GM12865 (cell line): ENCODE measurements at regions not wholly inside any gene's neighbourhood (a gene's known extent, or its start where the extent isn't known, plus 50 kb on each side); places are given as distances from the start of the nearest gene placed in this dataset.

Experiments used
- DNase-seq: peaks from one replicate; pipeline ENCODE4 v3.0.0; 2010; ENCODE audit warnings: low read depth
- H3K4me3 ChIP-seq: 2 replicates; pipeline ENCODE4 v1.5.1; 2011; ENCODE audit warnings: mild to moderate bottlenecking, low read depth, low read length, control low read depth
- TF ChIP-seq, protein P1 (sequence below): IDR thresholded peaks from 2 replicates; pipeline ENCODE4 v1.5.1; 2011; ENCODE audit warnings: low read length, control low read depth, low read depth, inconsistent platforms; ENCODE audit not compliant: insufficient read depth; ENCODE audit errors: missing control alignments

DNA sequence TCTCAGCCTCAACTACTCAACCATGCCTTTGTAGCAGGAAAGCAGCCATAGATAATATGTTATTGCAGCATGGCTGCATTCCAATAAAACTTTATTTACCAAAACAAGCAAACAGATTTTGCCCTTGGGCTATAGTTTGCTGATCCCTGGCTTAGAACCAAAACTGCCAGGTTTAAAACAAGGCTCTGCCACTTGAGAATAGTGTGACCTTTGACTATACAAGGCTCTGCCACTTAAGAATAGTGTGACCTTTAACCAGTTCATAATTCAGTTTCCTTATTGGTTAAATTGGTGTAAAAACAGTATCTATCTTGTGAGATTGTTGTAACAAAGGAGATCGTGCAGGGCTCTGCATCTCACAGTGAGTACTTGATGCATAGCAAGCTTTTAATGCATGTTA lies 217.3 kb upstream of the MTNR1B start:
- TF ChIP-seq, protein P1, sequence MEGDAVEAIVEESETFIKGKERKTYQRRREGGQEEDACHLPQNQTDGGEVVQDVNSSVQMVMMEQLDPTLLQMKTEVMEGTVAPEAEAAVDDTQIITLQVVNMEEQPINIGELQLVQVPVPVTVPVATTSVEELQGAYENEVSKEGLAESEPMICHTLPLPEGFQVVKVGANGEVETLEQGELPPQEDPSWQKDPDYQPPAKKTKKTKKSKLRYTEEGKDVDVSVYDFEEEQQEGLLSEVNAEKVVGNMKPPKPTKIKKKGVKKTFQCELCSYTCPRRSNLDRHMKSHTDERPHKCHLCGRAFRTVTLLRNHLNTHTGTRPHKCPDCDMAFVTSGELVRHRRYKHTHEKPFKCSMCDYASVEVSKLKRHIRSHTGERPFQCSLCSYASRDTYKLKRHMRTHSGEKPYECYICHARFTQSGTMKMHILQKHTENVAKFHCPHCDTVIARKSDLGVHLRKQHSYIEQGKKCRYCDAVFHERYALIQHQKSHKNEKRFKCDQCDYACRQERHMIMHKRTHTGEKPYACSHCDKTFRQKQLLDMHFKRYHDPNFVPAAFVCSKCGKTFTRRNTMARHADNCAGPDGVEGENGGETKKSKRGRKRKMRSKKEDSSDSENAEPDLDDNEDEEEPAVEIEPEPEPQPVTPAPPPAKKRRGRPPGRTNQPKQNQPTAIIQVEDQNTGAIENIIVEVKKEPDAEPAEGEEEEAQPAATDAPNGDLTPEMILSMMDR: no peak
- H3K4me3 ChIP-seq: no peak overlapping the region
- DNase-seq: no peak

DNA sequence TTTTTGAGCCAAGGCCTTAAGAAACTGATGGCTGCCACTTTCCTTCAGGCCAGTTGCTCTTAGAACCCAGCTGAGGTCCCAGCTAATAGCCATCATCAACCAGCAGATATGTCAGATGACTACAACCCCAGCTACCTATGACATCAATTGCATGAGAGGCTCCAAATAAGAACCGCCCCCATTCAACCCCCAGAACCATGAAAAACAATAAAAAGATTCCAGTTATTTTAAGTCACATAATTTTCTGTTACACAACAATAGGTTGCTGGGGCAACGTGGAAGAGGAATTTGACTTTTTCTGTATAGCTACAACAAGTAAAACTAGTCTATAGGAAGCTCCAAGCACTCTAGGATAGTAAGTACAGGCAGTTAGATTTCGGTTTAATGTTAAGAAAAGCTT lies 216.3 kb upstream of the MTNR1B start:
- no peak overlapping the region for H3K4me3 ChIP-seq
- DNase-seq: no peak
- TF ChIP-seq, protein P1: no peak

DNA sequence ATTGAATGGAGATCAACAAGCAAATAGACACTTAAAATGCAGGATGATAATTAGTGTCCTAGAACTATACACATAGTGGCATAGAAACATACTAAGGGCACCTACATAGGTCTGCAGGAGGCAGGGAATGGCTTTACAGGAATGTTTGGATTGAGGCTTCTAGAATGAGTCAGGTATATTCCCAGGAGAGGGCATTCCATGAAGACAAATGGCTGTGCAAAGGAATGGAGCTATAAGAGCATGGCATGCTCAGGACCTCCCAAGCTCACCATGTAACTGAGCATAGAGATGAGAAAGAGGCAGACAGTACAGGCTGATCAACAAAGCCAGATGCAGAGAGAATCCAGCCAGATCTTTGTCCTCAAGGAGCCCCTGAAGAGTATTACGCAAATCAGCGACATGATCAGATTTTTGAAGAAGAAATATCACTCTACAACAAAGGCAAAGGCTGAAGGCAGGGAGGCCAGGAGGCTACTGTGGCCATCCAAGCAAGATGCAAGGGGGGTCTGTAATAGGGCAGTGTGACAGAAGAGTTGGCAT lies 211.1 kb upstream of the MTNR1B start:
- no peak for DNase-seq
- TF ChIP-seq, protein P1: no peak
- H3K4me3 ChIP-seq: no peak overlapping the region

DNA sequence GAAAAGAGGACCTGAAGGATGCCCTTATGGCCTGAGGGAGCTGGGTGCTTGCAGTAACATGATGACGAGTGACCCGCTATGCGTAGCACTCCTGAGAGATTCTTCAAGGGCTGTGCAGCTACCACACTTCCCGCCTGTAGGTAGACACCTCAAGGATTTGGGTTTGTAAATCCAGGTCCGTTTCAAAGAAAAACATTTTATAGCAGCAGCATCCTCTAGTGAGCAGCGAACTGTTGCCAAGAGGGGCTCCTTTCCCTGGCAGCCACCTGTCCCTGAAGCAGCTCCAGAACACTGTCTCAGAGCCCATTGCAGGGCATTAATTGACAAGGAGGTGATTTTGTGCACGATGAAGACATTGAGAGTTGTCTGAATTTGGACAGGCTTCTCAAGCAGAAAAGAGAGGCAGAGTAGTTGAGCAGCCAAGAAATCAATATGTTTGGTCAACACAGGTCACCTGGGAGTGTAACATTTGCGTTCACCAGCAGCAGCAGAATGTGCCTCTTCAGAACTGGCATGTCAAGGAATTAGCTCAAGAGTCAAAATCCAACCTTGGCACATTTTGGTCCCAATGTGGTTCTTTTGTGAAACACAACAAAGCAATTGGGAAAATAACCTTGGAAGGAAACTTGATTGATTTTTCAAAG lies 209.8 kb upstream of the MTNR1B start:
- DNase-seq: no peak
- H3K4me3 ChIP-seq: no peak overlapping the region
- TF ChIP-seq, protein P1: no peak

DNA sequence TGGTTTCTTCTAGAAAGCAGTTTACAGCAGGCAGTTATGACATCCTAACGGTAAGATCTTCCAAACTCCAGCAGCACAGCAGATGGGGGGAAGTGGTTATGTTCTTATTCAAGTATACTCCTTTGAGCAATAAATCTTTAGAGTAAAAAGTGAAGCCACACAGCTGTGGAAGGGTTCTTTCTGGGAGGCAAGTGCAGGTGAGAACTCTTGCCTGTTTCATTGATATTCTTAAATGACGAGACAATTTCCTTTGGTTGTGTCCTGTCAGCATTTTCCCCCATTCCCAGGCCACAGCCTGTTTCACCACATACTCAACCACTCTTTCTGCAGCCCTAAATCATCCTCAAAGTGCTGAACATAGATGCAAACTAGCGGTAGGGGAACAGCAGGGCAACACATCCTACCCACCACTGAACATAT lies 207.3 kb upstream of the MTNR1B start:
- no peak for DNase-seq
- no peak overlapping the region for H3K4me3 ChIP-seq
- TF ChIP-seq, protein P1: no peak

DNA sequence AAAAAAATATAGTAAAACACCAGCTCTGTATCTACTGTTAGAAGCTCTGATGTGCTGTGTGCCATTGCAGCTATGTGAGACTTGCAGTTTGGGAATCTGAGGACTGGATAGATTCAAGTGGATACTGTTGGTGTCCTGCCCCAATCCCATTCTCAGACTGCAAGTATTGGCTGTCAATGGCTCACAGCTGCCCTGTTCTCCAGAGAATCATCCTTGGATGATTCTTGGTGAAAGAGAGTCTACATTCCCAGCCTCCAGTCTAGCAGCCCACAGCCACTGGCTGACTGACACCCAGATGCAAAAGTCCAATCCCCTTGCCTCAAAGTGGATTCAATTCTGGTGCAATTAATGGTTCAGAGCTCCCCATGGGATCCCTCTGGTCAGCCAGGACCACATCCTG lies 206.1 kb upstream of the MTNR1B start:
- H3K4me3 ChIP-seq: no peak overlapping the region
- TF ChIP-seq, protein P1: no peak
- DNase-seq: no peak

DNA sequence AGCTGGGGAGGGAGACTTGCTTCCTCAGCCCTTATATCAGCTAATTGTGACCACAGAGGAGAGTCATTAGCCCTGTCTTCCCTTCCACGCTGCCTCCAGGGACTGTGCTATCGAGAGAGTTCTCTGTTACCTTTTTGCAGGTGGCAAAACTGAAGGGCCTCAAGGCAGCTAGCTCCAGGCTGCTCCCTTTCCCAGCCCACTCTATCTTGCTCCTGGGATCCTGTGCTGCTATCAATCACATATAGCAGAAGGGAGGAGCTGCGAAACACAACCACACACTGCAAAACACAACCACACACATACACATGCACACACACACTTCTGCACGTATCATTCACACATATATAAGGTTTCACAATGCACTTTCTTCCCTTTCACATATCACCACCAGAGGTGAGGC lies 205.3 kb upstream of the MTNR1B start:
- TF ChIP-seq, protein P1: no peak
- no peak for DNase-seq
- H3K4me3 ChIP-seq: no peak overlapping the region
